Osteocyte (in vitro differentiated cells): ENCODE measurements at regions not wholly inside any gene's neighbourhood (a gene's known extent, or its start where the extent isn't known, plus 50 kb on each side); places are given as distances from the start of the nearest gene placed in this dataset.

Source experiments
- DNase-seq: peaks from one replicate; pipeline ENCODE4 v3.0.0; 2021; ENCODE audit warnings: mixed read lengths; ENCODE audit not compliant: unreplicated experiment; ENCODE audit errors: extremely low spot score
- H3K27ac Mint-ChIP-seq: one replicate; pipeline ENCODE4 v1.8.0; 2021; ENCODE audit warnings: mild to moderate bottlenecking, mixed read lengths; ENCODE audit not compliant: unreplicated experiment
- H3K27me3 Mint-ChIP-seq: one replicate; pipeline ENCODE4 v1.8.0; 2021; ENCODE audit warnings: mixed read lengths; ENCODE audit not compliant: unreplicated experiment
- H3K36me3 Mint-ChIP-seq: one replicate; pipeline ENCODE4 v1.8.0; 2021; ENCODE audit warnings: mixed read lengths; ENCODE audit not compliant: unreplicated experiment
- H3K4me1 Mint-ChIP-seq: one replicate; pipeline ENCODE4 v1.8.0; 2021; ENCODE audit warnings: mixed read lengths; ENCODE audit not compliant: unreplicated experiment
- H3K4me3 Mint-ChIP-seq: one replicate; pipeline ENCODE4 v1.8.0; 2021; ENCODE audit warnings: mild to moderate bottlenecking, moderate library complexity, mixed read lengths; ENCODE audit not compliant: unreplicated experiment
- H3K9me3 Mint-ChIP-seq: one replicate; pipeline ENCODE4 v1.8.0; 2021; ENCODE audit warnings: mixed read lengths; ENCODE audit not compliant: unreplicated experiment
- CTCF ChIP-seq: fragments of 200-600 bp; sonication (generic); IDR thresholded peaks from 2 replicates; pipeline ENCODE4 v1.5.0; 2021; ENCODE audit warnings: antibody characterized with exemption, mild to moderate bottlenecking, moderate library complexity

- Mint-ChIP-seq H3K4me3 (no peak overlapping the region), H3K36me3 (no peaks in the 10 kb centered on the region), H3K4me1 (peaks cover 13% of the 10 kb centered on the region), H3K27me3 (no peaks in the 10 kb centered on the region), H3K27ac (no peak overlapping the region), H3K9me3 (no peaks in the 10 kb centered on the region)
- no peak for DNase-seq
- no peak for TF ChIP-seq CTCF
Observed at GRCh38 chr12:92426332-92426731, 276.5 kb upstream of the PLEKHG7 start.

GRCh38 chr12:92425165-92425564 lies 277.6 kb upstream of the PLEKHG7 start:
- DNase-seq = no peak
- Mint-ChIP-seq H3K9me3 (no peaks in the 10 kb centered on the region), H3K4me3 (no peak overlapping the region), H3K27ac (no peak overlapping the region), H3K4me1 (peaks cover 13% of the 10 kb centered on the region), H3K27me3 (no peaks in the 10 kb centered on the region), H3K36me3 (no peaks in the 10 kb centered on the region)
- TF ChIP-seq CTCF = no peak

GRCh38 chr12:92424338-92424737 lies 278.5 kb upstream of the PLEKHG7 start:
- Mint-ChIP-seq H3K4me1 (peaks cover 13% of the 10 kb centered on the region), H3K27me3 (no peaks in the 10 kb centered on the region), H3K9me3 (no peaks in the 10 kb centered on the region), H3K36me3 (no peaks in the 10 kb centered on the region), H3K27ac (peak overlapping the region; percentile 58), H3K4me3 (no peak overlapping the region)
- DNase-seq = no peak
- no peak for TF ChIP-seq CTCF

GRCh38 chr12:92421701-92422100 lies 276.1 kb upstream of the BTG1 start:
- H3K4me3 Mint-ChIP-seq = no peak overlapping the region
- peaks cover 16% of the 10 kb centered on the region for H3K4me1 Mint-ChIP-seq
- no peak for TF ChIP-seq CTCF
- no peak overlapping the region for H3K27ac Mint-ChIP-seq
- no peaks in the 10 kb centered on the region for H3K36me3 Mint-ChIP-seq
- H3K27me3 Mint-ChIP-seq = no peaks in the 10 kb centered on the region
- H3K9me3 Mint-ChIP-seq = no peaks in the 10 kb centered on the region
- DNase-seq = no peak

GRCh38 chr12:92421042-92421441 lies 275.4 kb upstream of the BTG1 start:
- no peak overlapping the region for H3K4me3 Mint-ChIP-seq
- no peak overlapping the region for H3K27ac Mint-ChIP-seq
- no peak for TF ChIP-seq CTCF
- H3K27me3 Mint-ChIP-seq = no peaks in the 10 kb centered on the region
- peaks cover 16% of the 10 kb centered on the region for H3K4me1 Mint-ChIP-seq
- H3K36me3 Mint-ChIP-seq = no peaks in the 10 kb centered on the region
- DNase-seq = no peak
- H3K9me3 Mint-ChIP-seq = no peaks in the 10 kb centered on the region
